GM12873 (cell line): ENCODE measurements at regions not wholly inside any gene's neighbourhood (a gene's known extent, or its start where the extent isn't known, plus 50 kb on each side); places are given as distances from the start of the nearest gene placed in this dataset.
A peak's percentile ranks its signal among the peaks of the same experiment; 100 is the strongest.

Experiments
- CTCF ChIP-seq: IDR thresholded peaks from 2 replicates; pipeline ENCODE4 v1.5.1; 2012; ENCODE audit warnings: low read depth, mild to moderate bottlenecking, moderate library complexity, low read length, control low read depth; ENCODE audit not compliant: insufficient read depth; ENCODE audit errors: missing control alignments

GRCh38 chr1:190608282-190608681 is 130.6 kb upstream of the BRINP3 start:
- TF ChIP-seq CTCF: no peak

DNA sequence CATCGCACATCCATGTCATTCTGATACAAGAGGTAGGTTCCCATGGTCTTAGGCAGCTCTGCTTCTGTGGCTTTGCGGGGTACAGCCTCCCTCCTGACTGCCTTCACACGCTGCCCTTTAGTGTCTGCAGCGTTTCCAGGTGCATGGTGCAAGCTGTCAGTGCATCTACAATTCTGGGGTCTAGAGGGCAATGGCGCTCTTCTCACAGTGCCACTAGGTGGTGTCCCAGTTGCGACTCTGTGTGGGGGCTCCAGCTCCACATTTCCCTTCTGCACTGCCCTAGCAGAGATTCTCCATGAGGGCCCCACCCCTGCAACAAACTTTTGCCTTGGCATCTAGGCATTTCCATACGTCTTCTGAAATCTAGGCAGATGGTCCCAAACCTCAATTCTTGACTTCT is 138.2 kb upstream of the BRINP3 start:
- TF ChIP-seq CTCF: peak; percentile 41

DNA sequence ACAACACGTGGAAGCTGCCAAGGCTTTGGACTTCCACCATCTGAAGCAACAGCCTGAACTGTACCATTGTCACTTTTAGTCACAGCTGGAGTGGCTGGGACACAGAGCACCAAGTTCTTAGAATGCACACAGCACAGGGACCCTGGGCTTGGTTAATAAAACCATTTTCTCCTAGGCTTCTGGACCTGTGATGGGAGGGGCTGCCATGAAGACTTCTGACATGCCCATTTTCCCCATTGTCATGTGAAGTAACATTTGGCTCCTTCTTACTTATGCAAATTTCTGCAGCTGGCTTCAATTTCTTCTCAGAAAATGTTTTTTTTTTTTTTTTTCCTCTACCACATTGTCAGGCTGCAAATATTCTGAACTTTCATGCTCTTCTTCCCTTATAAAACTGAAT is 138.6 kb upstream of the BRINP3 start:
- no peak for TF ChIP-seq CTCF

DNA sequence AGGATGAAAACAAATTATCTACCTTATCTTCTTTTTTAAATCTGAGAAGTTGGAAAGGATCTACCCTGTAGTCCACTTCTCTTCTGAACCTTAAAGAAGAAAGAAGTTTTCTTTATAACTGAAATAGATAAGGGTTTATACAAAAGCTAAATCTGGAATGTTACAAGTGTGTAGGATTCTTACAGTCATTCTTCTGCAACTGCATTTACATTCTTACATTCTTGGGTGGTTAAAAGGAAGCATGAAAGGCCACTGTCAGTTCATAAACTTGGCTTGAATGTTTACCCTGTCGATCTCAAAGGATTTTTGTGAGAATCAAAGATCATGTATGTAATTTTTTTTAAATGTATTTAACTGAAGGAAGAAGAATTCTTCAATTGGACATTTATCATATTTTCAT is 142.1 kb upstream of the BRINP3 start:
- TF ChIP-seq CTCF: no peak

DNA sequence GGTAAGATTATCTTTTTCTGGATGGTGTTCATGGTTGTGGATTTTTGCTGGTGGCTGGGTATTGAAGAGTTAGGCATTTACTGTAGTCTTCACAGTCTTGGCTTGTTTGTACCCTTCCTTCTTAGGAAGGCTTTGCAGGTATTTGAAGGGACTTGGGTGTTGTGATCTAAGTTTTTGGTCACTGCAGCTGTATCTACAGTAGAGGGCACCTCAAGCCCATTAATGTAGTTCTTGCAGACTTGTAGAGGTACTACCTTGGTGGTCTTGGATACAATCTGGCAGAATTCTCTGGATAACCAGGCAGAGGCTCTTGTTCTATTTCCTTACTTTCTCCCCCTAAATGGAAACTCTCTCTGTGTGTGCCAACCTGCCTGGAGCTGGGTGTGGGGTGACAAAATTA is 155.8 kb upstream of the BRINP3 start:
- peak; percentile 7 for TF ChIP-seq CTCF

- TF ChIP-seq CTCF: no peak
Observed at GRCh38 chr1:190634134-190634533, 156.5 kb upstream of the BRINP3 start.

DNA sequence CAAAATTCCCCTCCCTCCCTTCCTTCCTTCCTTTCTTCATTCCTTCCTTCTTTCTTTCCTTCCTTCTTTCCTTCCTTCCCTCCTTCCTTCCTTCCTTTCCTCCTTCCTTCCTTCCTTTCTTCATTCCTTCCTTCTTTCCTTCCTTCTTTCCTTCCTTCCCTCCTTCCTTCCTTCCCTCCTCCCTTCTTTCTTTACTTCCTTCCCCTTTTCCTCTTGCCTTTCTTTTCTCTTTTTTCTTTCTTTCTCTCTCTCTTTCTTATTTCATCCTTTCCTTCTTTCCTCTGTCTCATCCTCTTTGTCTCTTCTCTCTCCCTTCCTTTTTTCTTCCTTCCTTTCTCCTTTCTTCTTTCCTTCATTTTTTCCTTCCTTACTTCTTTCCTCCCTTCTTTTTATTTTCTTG is 171.9 kb upstream of the BRINP3 start:
- no peak for TF ChIP-seq CTCF

DNA sequence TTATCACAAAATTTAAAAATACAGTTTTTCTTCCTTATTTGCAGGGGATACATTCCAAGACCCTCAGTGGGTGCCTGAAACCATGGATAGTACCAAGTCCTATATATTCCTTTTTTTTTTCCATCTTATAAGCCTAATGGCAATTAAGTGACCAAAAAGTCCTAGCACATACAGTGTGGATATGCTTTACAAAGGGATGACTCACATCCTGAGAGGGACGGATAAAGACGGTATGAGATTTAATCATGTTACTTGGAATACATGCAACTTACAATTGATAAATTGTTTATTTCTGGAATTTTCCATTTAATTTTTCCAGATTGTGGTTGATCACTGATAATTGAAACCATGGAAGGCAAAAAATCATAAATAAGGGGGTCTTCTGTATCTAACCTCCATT is 181.2 kb upstream of the BRINP3 start:
- no peak for TF ChIP-seq CTCF
